ENCODE measurements at regions not wholly inside any gene's neighbourhood (a gene's known extent, or its start where the extent isn't known, plus 50 kb on each side); places are given as distances from the start of the nearest gene placed in this dataset.

DNA sequence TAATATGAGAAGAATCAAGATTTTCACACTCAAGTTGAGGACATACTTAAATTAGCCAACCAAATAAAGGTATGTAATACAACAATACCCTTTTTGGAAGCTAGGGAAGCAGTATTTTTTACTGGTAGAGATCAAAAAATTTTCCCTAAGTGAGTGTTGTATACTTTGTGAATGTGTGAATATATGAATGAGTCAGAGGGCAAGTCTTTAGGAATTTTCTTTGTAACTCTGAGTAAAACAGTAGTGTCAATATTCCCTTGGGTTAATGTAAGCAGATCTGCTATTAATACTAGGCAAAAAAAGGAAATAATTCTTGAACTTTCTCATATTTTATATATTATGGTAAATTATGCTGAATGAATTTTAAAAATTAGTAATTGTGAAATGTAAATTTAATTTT is 1161.8 kb upstream of the MIR17HG start:
- no peak for DNase-seq
- H3K9me3 Mint-ChIP-seq (ENCODE audit: low read depth): no peaks in the 10 kb centered on the region
- ATAC-seq: no peak

DNA sequence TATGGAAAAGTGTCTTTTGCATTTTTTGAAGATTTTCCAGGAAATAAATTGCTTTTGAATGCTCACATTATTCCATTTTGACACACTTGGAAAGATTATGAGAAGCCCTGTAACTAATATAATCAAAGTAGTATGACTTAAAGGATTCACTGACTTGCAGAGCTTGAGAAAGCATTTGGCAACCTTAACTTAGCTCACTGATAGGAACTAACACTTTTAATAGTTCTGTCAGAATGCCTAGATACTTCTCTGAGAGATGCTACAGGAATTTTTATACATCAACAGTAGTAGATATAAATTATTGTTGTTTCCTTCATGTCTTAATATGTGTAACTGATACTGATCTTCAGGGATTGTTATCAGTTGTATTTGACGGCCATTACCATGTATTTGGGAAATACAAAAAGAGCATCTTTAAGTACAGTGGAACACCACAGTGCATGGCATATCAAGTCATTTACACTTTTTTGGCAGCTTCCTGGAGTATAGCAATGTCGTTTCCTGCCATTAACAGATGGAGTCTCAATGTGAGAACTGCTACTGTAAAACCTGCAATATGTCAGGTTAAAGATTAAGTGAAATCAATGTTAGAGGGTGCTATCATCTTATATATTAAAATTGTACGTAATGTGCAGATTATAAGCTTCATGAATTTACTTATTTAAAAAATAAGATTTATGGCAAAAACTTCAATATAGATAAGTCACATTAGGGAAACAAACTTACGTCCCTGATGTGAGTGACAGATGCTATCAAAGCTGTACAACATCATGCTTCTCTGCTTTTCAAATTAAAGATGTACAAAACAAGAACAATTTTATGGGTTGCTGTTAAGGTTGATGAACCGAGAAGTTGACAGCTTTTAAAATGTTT is 1159.8 kb upstream of the MIR17HG start:
- no peak for DNase-seq
- Mint-ChIP-seq H3K4me3 (no peak overlapping the region), H3K36me3 (no peaks in the 10 kb centered on the region), H3K4me1 (no peaks in the 10 kb centered on the region), H3K9me3 (ENCODE audit: low read depth) (peaks cover 2% of the 10 kb centered on the region), H3K27me3 (no peaks in the 10 kb centered on the region), H3K27ac (no peak overlapping the region)
- no peak for ATAC-seq
- CTCF ChIA-PET: no interaction called here

More for the DNA sequence above, 1161.8 kb upstream of the MIR17HG start:
- Mint-ChIP-seq H3K36me3 (no peaks in the 10 kb centered on the region), H3K27me3 (no peaks in the 10 kb centered on the region), H3K27ac (no peak overlapping the region), H3K4me3 (no peak overlapping the region), H3K4me1 (no peaks in the 10 kb centered on the region)
- CTCF ChIA-PET: no interaction called here

DNA sequence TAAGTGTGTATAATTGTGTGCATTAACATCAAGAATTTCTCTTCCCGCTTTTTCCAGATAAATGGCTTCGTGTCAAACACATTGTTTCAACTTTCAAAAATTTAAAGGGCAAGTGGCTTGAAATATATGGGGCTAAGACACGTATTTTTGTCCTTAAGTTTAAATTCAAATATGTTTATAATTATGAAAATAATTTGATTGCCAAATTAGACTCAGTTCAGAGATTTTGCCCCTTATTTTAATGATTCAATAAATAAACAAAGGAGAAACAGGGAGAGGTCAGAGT is 1159.2 kb upstream of the MIR17HG start:
- Mint-ChIP-seq H3K27me3 (no peaks in the 10 kb centered on the region), H3K4me1 (no peaks in the 10 kb centered on the region), H3K9me3 (ENCODE audit: low read depth) (peaks cover 2% of the 10 kb centered on the region), H3K4me3 (no peak overlapping the region), H3K36me3 (no peaks in the 10 kb centered on the region), H3K27ac (no peak overlapping the region)
- DNase-seq (no peak), ATAC-seq (no peak)
- CTCF ChIA-PET: no interaction called here

DNA sequence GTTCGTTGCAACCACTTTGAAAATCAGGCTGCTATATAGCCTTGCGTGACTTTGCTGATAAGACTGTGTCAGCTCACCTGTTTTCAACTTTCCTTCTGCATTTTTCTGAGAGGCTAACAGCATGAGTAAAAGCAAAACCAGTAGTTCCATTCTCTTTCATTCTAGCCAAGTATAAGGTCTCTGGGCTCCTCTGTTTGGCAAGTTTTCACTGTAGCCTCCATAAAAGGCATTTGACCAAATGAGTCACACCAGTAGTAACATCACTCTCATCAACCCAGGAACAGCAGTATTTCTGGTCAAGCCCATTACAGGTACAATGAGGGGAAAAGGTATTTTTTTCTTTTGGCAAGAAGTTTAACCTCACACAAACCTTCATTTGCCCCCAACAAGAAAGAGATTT is 1149.8 kb upstream of the MIR17HG start:
- ATAC-seq: no peak
- no peak for DNase-seq
- Mint-ChIP-seq H3K4me3 (no peak overlapping the region), H3K4me1 (no peaks in the 10 kb centered on the region), H3K27ac (no peak overlapping the region), H3K27me3 (no peaks in the 10 kb centered on the region), H3K36me3 (no peaks in the 10 kb centered on the region), H3K9me3 (ENCODE audit: low read depth) (peaks cover 13% of the 10 kb centered on the region)
- CTCF ChIA-PET: no interaction called here

DNA sequence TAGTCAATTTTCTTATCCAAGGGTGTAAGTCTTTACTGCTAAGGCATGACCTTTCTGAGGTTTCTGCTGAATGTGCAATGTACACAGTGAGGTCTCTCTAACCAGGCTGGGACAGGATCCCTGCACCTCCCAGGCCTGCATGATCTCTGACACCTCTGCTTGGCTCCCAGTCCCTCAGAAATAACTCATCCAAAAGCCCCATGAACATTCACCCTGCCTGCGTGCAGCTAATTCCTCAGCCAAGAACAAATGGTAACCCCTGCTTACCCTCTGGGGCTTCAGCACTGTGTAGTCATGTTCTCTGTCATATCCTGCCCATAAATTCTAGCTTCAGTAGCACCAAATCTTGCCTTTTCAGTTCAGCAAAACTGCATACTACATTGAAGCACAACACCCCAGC is 1146.3 kb upstream of the MIR17HG start:
- Mint-ChIP-seq H3K27ac (no peak overlapping the region), H3K9me3 (ENCODE audit: low read depth) (peaks cover 13% of the 10 kb centered on the region), H3K4me1 (no peaks in the 10 kb centered on the region), H3K36me3 (no peaks in the 10 kb centered on the region), H3K4me3 (no peak overlapping the region), H3K27me3 (no peaks in the 10 kb centered on the region)
- ATAC-seq: no peak
- no peak for DNase-seq
- CTCF ChIA-PET: no interaction called here

DNA sequence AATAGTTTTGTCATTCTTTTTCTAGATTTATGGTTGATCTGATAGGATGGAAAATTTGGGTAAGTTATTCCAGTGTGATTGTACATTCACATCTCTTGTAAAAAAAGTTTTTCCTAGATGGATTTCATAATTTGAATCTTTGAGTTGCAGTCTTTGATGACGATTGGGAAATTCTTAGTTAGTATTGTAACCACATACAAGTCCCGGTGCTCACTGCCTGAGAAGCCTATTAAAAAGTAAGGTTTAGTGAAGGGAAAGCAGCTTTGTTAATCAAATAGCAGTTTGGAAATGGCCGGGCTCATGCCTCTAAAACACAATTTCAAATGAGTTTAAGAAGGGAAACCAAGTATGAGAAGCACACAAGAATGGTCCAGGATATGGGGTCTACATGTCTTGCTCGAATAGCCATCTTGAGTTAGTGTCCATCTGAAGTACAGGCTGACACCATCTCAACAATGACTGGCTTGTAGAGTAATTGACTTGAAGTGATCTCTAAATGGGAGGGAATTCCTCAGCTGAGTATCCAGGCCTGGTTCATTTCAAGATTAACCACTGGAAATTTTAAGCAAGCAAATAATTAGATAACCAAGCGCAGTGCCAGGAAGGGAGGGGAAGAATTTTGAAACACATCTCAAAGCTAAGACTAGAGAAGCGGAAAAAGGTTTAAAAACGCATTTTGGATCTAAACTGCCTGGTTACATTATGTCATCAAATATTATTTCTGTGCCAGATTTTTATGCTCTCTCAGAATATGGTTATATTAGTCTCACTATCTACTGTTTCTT is 1145.6 kb upstream of the MIR17HG start:
- peaks cover 12% of the 10 kb centered on the region for H3K9me3 Mint-ChIP-seq (ENCODE audit: low read depth)
- CTCF ChIA-PET: no interaction called here
- no peaks in the 10 kb centered on the region for H3K36me3 Mint-ChIP-seq
- no peaks in the 10 kb centered on the region for H3K27me3 Mint-ChIP-seq
- ATAC-seq: no peak
- H3K4me3 Mint-ChIP-seq: no peak overlapping the region
- no peaks in the 10 kb centered on the region for H3K4me1 Mint-ChIP-seq
- no peak overlapping the region for H3K27ac Mint-ChIP-seq
- no peak for DNase-seq

DNA sequence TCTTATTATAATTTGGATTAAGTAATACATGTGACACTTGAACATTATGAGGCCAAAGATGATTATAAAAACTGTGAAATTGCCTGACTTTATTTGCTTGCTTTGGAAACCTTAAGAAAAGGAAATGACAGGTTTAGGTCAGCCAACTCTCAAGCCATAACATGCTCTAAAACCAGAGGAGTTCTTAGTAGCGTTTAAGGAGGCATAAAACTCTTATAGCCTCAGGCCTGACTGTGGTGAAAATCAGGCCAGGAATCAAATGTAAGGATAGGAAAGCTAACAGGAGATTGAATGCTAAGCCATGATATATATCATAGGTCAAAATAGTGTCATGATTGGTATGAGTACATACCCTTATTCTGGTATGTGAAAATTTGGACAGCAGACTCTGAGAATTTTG is 1142.4 kb upstream of the MIR17HG start:
- H3K27me3 Mint-ChIP-seq: no peaks in the 10 kb centered on the region
- CTCF ChIA-PET: no interaction called here
- H3K27ac Mint-ChIP-seq: no peak overlapping the region
- DNase-seq (no peak), ATAC-seq (no peak)
- no peaks in the 10 kb centered on the region for H3K4me1 Mint-ChIP-seq
- no peak overlapping the region for H3K4me3 Mint-ChIP-seq
- no peaks in the 10 kb centered on the region for H3K36me3 Mint-ChIP-seq
- peaks cover 24% of the 10 kb centered on the region for H3K9me3 Mint-ChIP-seq (ENCODE audit: low read depth)

DNA sequence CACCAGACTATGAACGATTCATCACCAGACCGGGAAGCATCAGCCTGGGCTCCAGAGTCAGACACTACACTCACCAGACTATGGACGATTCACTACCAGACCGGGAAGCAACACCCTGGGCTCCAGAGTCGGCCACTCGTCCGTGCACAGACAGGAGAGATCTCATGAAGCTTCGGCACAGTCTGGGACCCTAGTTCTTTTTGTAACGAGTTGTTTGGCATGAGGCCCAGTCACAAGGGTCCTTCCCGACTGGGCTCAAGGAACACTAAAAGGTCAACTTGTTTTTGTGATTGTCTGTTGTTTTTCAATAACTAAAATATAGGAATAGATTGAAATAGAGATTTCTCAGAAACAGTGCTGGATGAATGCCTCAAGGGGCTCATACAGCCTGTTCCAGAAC is 1141.6 kb upstream of the MIR17HG start:
- Mint-ChIP-seq H3K9me3 (ENCODE audit: low read depth) (peaks cover 28% of the 10 kb centered on the region), H3K4me3 (no peak overlapping the region), H3K4me1 (no peaks in the 10 kb centered on the region), H3K27ac (no peak overlapping the region), H3K36me3 (no peaks in the 10 kb centered on the region), H3K27me3 (no peaks in the 10 kb centered on the region)
- DNase-seq: no peak
- CTCF ChIA-PET: no interaction called here
- ATAC-seq: no peak

DNA sequence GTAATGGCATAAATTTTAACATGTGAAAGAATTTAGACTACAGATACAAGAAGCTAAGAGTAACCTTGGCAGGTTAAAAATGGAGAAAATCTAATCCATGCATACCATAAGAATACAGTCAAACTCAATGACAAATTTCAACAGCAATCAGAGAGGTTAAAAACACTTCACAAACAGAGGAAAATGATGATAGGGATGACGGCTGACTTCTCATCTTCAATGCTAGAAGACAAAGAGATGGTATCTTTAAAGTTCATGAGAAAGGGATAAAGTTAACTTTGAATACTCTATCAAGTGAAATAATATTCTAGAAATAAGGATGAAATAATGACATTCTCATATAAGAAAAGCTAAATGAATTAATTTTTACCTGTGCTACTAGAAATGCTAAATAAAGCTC is 1130.2 kb upstream of the MIR17HG start:
- ATAC-seq: no peak
- Mint-ChIP-seq H3K36me3 (no peaks in the 10 kb centered on the region), H3K9me3 (ENCODE audit: low read depth) (peaks cover 6% of the 10 kb centered on the region), H3K4me3 (no peak overlapping the region), H3K27me3 (no peaks in the 10 kb centered on the region), H3K4me1 (no peaks in the 10 kb centered on the region), H3K27ac (no peak overlapping the region)
- CTCF ChIA-PET: no interaction called here
- no peak for DNase-seq

DNA sequence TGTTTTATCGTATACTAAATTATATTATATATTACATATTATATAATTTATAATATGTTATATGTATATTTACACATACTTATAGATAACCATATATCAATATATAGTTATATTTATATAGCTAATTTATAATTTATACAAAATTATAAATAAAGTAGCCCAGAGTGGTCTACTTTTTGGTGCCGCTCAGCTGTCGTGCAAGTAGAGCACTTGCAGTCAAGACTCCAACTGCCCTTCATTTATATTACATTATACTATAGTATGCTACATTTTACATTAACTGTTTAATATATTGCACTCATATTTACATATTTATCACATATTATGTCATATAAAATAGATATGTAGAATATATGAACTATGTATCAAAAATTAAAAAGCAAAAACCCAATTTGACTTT is 1124.7 kb upstream of the MIR17HG start:
- Mint-ChIP-seq H3K9me3 (ENCODE audit: low read depth) (no peaks in the 10 kb centered on the region), H3K4me3 (no peak overlapping the region), H3K27ac (no peak overlapping the region), H3K4me1 (no peaks in the 10 kb centered on the region), H3K27me3 (no peaks in the 10 kb centered on the region), H3K36me3 (no peaks in the 10 kb centered on the region)
- CTCF ChIA-PET: no interaction called here
- no peak for DNase-seq
- ATAC-seq: no peak

DNA sequence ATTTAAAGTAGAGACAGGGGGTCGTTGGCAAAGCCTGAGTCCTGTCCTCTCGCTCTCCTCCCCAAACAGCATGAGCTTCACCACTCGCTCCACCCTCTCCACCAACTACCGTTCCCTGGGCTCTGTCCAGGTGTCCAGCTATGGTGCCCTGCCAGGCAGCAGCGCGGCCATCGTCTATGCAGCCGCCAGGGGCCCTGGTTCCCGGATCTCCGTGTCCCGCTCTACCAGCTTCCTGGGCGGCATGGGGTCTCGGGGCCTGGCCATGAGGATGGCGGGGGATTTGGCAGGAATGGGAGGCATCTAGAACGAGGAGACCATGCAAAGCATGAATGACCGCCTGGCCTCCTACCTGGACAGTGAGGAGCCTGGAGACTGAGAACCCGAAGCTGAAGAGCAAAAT is 1117.2 kb upstream of the MIR17HG start:
- no peak for ATAC-seq
- CTCF ChIA-PET: no interaction called here
- no peak for DNase-seq
- Mint-ChIP-seq H3K9me3 (ENCODE audit: low read depth) (peaks cover 10% of the 10 kb centered on the region), H3K4me1 (no peaks in the 10 kb centered on the region), H3K4me3 (no peak overlapping the region), H3K27ac (no peak overlapping the region), H3K36me3 (no peaks in the 10 kb centered on the region), H3K27me3 (no peaks in the 10 kb centered on the region)

DNA sequence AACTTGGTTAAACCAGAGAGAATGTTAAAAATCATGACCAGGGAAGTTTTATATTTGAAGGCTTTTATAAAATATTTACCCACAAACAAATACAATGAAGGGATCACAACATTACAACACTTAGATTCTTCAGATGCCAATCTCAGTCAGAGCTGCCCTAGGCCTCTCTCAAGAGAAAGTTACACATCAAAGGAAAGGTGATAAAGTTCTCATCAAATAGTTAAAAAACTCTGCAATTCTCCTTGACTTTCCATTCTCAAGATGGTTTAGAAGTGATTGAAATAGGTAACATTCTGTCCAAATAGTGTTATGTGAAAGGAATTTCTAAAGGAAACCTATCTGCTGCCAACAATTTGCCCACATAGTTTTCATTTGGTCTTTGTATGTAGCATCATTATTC is 1115.2 kb upstream of the MIR17HG start:
- CTCF ChIA-PET: no interaction called here
- Mint-ChIP-seq H3K4me1 (no peaks in the 10 kb centered on the region), H3K27ac (no peak overlapping the region), H3K4me3 (no peak overlapping the region), H3K27me3 (no peaks in the 10 kb centered on the region), H3K9me3 (ENCODE audit: low read depth) (peaks cover 11% of the 10 kb centered on the region), H3K36me3 (no peaks in the 10 kb centered on the region)
- no peak for ATAC-seq
- no peak for DNase-seq

DNA sequence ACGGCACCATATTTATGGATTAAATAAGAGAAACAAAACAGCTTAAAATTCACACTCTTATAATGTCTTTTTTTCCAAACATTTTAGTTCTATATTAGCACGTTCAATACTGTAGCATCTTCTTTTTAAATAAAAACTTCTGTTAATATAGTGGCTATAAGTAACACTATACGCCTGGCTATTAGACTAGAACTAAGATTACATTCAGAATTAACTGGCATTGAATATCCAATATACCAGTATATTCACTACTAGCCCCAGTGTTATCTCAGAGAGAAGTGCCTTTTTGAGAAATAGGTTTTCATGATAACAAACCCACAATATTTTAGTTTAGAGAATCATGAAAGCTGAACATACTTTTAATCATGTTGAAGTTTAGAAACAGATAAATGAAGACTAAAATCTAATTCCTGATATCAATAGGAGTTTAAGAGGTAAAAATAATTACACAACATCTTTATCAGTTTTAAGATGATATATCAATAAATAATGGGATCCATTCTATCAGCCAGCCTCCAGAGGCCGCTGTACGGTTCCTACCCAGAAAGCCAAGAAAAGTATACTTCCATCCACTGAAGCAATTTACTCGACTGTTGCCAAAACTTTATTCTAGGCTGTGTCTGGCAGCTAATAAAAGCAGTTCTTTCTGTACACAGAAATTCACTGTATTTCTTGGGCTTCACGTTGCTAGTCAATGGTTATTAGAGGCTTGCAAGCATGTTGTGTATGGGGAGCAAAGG is 1113.4 kb upstream of the MIR17HG start:
- Mint-ChIP-seq H3K27me3 (no peaks in the 10 kb centered on the region), H3K9me3 (ENCODE audit: low read depth) (peaks cover 11% of the 10 kb centered on the region), H3K4me1 (no peaks in the 10 kb centered on the region), H3K36me3 (no peaks in the 10 kb centered on the region), H3K27ac (no peak overlapping the region), H3K4me3 (no peak overlapping the region)
- CTCF ChIA-PET: no interaction called here
- ATAC-seq (no peak), DNase-seq (no peak)

DNA sequence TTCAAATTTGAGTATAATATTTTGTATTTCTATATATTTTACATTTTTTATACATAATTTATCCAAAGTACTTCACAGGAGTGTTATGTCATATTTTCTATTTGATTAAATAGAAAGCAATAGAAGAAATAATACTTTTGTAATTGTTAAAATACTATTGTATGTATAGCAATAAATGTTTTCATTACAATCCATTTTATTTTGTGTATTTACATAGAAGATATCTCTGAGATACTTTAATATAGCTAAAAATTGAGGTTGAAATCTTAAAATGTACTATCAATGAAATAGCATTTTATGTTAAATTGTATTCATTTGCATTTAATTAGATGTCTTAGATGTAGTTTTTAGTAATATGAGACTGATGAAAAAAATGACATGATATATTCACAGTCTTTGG is 1109.6 kb upstream of the MIR17HG start:
- Mint-ChIP-seq H3K9me3 (ENCODE audit: low read depth) (peaks cover 6% of the 10 kb centered on the region), H3K4me1 (no peaks in the 10 kb centered on the region), H3K36me3 (no peaks in the 10 kb centered on the region), H3K27me3 (no peaks in the 10 kb centered on the region), H3K4me3 (no peak overlapping the region), H3K27ac (no peak overlapping the region)
- ATAC-seq: no peak
- DNase-seq: no peak
- CTCF ChIA-PET: no interaction called here

Data from activated CD8-positive, alpha-beta memory T cell treated with anti-CD3 and anti-CD28 coated beads, Interleukin-2, amount 10 ng/mL, durations not matched to agents 7 days and 5 days (primary cell).